ENCODE measurements at regions not wholly inside any gene's neighbourhood (a gene's known extent, or its start where the extent isn't known, plus 50 kb on each side); places are given as distances from the start of the nearest gene placed in this dataset.

DNA sequence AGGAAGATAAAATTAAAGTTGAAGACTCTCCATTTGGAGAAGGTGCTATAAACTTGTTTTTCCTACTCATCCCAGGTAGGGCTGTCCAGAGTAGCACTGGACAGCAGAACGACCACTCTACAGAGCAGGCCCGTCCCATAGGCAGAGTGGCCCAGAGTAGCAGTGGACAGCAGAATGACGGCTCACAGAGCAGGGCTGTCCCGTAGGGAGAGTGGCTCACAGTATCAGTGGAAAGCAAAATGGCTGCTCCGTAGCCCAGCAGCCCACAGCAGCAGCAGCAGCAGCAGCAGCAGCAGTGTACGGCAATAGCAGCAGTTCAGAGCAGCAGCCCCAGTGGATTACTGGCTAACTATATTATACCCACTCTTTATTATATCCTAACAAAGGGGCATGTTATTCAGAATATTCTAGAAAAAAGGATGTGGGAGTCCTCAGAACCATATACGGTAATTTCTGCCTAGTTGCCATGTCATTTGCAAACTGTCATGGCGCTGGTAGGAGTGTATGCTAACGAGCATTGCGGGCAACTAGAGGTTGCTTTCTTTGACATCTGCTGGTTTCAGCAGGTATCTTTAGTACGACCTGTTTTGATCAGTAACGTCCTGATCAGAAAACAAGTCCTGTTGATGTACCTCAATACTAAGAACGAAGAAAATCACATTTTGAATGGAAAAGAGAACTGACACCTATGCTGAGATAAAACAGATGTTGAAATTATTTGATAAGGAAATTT is 567.3 kb downstream of the SLC16A7 start:
- TF ChIP-seq CTCF (IDR thresholded peaks at IDR 0.05) (no peak), ZFX (IDR thresholded peaks at IDR 0.05; ENCODE audit: borderline replicate concordance) (no peak)

All from 22Rv1 (cell line).